ENCODE measurements at regions not wholly inside any gene's neighbourhood (a gene's known extent, or its start where the extent isn't known, plus 50 kb on each side); places are given as distances from the start of the nearest gene placed in this dataset.

DNA sequence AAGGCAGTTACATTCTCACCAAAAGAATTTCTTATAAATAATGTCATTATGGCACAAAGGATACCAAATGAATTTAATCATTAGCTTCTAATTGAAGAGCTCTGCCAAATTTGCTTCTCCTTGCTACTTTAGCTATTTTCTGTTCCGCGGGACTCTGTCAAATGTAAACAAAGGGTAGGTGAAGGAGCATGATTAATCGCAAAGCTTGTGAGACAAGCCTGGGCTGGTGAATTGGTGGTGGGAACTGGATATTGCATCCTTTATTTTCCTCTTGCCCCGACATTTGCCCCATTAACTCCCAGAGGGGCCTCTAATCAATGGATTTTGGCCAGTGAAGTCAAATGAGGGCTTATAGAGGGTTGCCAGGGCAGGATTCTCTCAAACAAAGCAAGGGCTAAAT, 234.2 kb upstream of the RFX3 start:
- H3K36me3 Mint-ChIP-seq (ENCODE audit: low read depth): no peaks in the 10 kb centered on the region
- TF ChIP-seq, protein P1, sequence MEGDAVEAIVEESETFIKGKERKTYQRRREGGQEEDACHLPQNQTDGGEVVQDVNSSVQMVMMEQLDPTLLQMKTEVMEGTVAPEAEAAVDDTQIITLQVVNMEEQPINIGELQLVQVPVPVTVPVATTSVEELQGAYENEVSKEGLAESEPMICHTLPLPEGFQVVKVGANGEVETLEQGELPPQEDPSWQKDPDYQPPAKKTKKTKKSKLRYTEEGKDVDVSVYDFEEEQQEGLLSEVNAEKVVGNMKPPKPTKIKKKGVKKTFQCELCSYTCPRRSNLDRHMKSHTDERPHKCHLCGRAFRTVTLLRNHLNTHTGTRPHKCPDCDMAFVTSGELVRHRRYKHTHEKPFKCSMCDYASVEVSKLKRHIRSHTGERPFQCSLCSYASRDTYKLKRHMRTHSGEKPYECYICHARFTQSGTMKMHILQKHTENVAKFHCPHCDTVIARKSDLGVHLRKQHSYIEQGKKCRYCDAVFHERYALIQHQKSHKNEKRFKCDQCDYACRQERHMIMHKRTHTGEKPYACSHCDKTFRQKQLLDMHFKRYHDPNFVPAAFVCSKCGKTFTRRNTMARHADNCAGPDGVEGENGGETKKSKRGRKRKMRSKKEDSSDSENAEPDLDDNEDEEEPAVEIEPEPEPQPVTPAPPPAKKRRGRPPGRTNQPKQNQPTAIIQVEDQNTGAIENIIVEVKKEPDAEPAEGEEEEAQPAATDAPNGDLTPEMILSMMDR (conservative IDR thresholded peaks at IDR 0.05): peak; percentile 45
- no peaks in the 10 kb centered on the region for H3K27me3 Mint-ChIP-seq (ENCODE audit: low read depth)
- no peak for DNase-seq (ENCODE audit: low read depth, low spot score)
- H3K4me3 Mint-ChIP-seq: peak overlapping the region; percentile 5
- peaks cover 20% of the 10 kb centered on the region for H3K4me1 Mint-ChIP-seq
- H3K27ac Mint-ChIP-seq (ENCODE audit: unreplicated experiment): peak overlapping the region; percentile 2
- no peaks in the 10 kb centered on the region for H3K9me3 Mint-ChIP-seq

DNA sequence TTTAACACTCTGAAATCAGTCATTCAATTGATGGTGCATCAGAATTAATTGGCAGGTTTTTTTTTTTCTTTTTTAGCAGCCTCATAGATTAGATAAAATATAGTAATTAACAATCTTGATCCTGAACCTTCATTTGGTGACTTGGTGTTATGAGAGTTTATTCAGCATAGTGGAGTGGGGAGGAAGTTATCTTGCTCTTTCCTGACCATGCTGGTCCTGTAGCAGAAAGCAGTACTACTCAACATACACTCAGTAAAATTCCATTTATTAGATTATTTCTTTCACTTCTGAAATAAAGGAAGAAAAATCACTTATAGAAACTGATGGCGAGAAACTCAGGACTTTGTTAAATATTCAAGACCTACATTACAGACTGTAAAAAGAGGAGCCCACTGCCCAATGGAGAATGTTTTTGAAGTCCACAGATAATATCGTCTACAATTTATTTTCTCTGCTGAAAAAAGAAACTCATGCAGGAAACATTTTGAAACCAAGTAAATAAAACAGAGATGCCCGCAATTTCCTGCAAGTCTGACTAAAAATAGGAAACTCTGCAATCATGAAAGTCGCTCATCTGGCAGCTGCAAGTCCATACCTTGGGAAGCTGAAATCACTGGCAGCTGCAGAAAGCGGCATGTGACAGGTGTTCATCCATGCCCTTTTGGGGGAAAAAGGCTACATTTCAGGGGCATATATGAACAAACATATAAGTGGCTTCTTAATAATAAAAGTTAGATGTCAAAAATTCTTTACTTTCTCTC, 233.2 kb upstream of the RFX3 start:
- TF ChIP-seq, protein P1 (conservative IDR thresholded peaks at IDR 0.05): no peak
- no peaks in the 10 kb centered on the region for H3K36me3 Mint-ChIP-seq (ENCODE audit: low read depth)
- H3K9me3 Mint-ChIP-seq: no peaks in the 10 kb centered on the region
- peak overlapping the region; percentile 31 for H3K27ac Mint-ChIP-seq (ENCODE audit: unreplicated experiment)
- peaks cover 20% of the 10 kb centered on the region for H3K4me1 Mint-ChIP-seq
- H3K27me3 Mint-ChIP-seq (ENCODE audit: low read depth): no peaks in the 10 kb centered on the region
- no peak overlapping the region for H3K4me3 Mint-ChIP-seq
- DNase-seq (ENCODE audit: low read depth, low spot score): no peak

DNA sequence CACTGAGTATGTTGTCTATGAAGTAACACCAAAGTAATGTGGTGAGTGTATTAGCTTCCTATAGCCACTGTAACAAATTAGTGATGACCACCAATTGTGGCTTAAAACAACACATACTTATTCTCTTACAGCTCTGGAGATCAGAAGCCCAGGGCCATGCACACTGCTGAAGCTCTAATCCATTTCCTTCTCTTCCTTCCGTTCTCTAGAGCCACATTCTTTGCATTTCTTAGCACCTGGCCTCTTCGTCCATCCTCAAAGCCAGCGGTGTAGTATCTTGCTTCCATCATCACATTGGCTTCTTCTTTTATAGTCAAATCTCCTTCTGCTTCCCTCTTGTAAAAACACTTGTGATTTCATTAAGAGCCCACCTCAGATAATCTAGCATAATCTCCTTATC, 230.3 kb upstream of the RFX3 start:
- Mint-ChIP-seq H3K36me3 (ENCODE audit: low read depth) (no peaks in the 10 kb centered on the region), H3K4me3 (no peak overlapping the region), H3K9me3 (no peaks in the 10 kb centered on the region), H3K27ac (ENCODE audit: unreplicated experiment) (peak overlapping the region; percentile 39), H3K27me3 (ENCODE audit: low read depth) (no peaks in the 10 kb centered on the region), H3K4me1 (peaks cover 20% of the 10 kb centered on the region)
- TF ChIP-seq, protein P1 (conservative IDR thresholded peaks at IDR 0.05): no peak
- no peak for DNase-seq (ENCODE audit: low read depth, low spot score)

GRCh38 chr9:3751125-3751758, 225.4 kb upstream of the RFX3 start:
- Mint-ChIP-seq H3K4me3 (no peak overlapping the region), H3K27ac (ENCODE audit: unreplicated experiment) (no peak overlapping the region), H3K36me3 (ENCODE audit: low read depth) (no peaks in the 10 kb centered on the region), H3K4me1 (no peaks in the 10 kb centered on the region), H3K27me3 (ENCODE audit: low read depth) (no peaks in the 10 kb centered on the region), H3K9me3 (no peaks in the 10 kb centered on the region)
- TF ChIP-seq, protein P1 (conservative IDR thresholded peaks at IDR 0.05): no peak
- DNase-seq (ENCODE audit: low read depth, low spot score): no peak

DNA sequence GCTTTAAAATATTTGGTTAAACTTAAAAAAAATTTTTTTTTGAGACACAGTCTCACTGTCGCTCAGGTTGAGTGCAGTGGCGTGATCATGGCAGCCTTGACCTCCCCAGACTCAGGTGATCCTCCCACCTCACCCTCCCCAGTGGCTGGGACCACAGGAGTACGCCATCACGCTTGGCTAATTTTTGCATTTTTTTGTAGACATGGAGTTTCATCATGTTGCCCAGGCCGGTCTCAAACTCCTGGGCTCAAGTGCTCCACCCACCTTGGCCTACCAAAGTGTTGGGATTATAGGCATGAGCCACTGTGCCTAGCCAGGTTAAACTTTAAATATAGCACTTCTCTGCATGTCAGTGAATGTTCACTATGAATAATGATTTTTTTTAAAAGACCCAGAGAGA, 224.5 kb upstream of the RFX3 start:
- Mint-ChIP-seq H3K4me3 (no peak overlapping the region), H3K36me3 (ENCODE audit: low read depth) (no peaks in the 10 kb centered on the region), H3K9me3 (no peaks in the 10 kb centered on the region), H3K4me1 (no peaks in the 10 kb centered on the region), H3K27me3 (ENCODE audit: low read depth) (no peaks in the 10 kb centered on the region), H3K27ac (ENCODE audit: unreplicated experiment) (no peak overlapping the region)
- no peak for DNase-seq (ENCODE audit: low read depth, low spot score)
- TF ChIP-seq, protein P1 (conservative IDR thresholded peaks at IDR 0.05): no peak
